AG10803 (cell line): ENCODE measurements at regions not wholly inside any gene's neighbourhood (a gene's known extent, or its start where the extent isn't known, plus 50 kb on each side); places are given as distances from the start of the nearest gene placed in this dataset.

Experiments
- DNase-seq: peaks from one replicate; pipeline ENCODE4 v3.0.0; 2010; ENCODE audit warnings: low read depth
- H3K4me3 ChIP-seq: 2 replicates; pipeline ENCODE4 v1.5.1; 2011; ENCODE audit warnings: mild to moderate bottlenecking, low read length, control low read depth
- TF ChIP-seq, protein P1 (sequence below): conservative IDR thresholded peaks from 2 replicates; pipeline ENCODE4 v1.5.1; 2011; ENCODE audit warnings: mild to moderate bottlenecking, low read length, control low read depth, inconsistent platforms

DNA sequence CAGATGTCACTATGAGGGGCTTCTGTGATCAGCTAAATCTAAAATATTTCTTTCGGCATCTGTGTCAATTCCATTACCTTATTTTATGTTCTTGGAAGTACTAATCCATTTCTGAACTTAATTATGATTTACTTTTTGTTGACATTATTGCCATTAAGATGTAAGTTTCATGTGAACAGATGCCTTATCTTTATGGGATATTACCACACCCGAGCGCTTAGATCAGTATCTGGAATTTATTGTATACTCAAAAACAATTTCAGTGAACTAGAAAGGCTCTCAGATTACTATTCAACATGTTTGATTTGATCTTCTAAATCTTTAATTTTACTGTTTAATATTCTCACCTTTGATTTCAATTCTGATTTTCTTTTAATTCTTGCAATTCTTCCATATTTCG, 567.7 kb upstream of the TLE4 start:
- TF ChIP-seq, protein P1, sequence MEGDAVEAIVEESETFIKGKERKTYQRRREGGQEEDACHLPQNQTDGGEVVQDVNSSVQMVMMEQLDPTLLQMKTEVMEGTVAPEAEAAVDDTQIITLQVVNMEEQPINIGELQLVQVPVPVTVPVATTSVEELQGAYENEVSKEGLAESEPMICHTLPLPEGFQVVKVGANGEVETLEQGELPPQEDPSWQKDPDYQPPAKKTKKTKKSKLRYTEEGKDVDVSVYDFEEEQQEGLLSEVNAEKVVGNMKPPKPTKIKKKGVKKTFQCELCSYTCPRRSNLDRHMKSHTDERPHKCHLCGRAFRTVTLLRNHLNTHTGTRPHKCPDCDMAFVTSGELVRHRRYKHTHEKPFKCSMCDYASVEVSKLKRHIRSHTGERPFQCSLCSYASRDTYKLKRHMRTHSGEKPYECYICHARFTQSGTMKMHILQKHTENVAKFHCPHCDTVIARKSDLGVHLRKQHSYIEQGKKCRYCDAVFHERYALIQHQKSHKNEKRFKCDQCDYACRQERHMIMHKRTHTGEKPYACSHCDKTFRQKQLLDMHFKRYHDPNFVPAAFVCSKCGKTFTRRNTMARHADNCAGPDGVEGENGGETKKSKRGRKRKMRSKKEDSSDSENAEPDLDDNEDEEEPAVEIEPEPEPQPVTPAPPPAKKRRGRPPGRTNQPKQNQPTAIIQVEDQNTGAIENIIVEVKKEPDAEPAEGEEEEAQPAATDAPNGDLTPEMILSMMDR, result no peak
- no peak overlapping the region for H3K4me3 ChIP-seq
- no peak for DNase-seq

DNA sequence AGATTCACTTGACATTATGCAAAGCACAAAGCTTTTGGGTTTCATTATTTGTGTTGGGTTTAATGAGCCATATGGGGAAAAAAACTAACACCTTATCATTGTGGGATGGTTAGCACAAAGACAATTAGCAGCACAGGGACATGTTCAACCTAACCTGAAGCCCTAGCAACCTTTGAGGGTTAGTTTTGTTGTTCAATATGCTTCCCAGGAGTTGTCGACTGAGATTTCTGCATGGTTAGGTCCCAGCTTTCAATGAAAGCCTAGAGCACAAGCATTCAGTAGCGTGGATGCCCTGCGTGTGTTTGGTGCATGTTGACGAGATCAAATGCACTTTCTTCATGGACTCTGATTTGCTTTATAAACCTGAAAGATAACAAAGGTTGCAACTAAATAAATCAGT, 565.2 kb upstream of the TLE4 start:
- no peak overlapping the region for H3K4me3 ChIP-seq
- no peak for DNase-seq
- TF ChIP-seq, protein P1, result no peak

DNA sequence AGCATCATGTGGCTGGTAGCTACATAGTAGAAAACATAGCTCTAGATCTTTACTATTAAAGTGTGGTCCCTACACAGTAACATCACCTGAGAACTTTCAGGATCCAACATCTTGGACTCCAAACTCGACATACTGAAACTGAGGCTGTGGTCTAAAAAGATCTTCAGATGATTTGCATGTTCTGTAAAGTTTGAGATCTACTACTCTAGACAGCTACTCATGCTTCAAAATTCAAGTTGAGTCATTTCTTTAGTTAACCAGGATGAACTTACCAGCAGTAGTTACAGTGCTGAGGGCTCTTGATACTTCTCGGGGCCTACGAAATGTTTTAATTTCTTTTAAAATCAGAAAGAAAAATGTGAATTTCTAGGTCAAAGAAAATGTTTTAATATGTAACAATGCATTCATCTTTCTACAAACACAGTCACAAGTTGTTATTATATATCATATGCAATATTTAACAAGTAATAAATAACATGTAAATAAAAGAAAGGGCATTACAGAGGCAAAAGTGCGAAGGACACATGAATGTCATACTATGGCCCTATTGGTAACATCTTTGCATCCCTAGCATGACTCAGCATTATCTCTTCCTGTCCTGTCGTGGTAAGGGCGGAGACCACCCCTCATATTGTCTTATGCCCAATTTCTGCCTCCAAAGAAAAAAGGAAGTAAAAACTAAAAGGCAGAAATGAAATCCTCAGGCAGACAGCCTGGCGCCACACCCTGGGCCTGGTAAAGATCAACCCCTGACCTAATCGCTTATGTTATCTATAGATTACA, 563.9 kb upstream of the TLE4 start:
- no peak for DNase-seq
- H3K4me3 ChIP-seq, result no peak overlapping the region
- TF ChIP-seq, protein P1, result no peak

DNA sequence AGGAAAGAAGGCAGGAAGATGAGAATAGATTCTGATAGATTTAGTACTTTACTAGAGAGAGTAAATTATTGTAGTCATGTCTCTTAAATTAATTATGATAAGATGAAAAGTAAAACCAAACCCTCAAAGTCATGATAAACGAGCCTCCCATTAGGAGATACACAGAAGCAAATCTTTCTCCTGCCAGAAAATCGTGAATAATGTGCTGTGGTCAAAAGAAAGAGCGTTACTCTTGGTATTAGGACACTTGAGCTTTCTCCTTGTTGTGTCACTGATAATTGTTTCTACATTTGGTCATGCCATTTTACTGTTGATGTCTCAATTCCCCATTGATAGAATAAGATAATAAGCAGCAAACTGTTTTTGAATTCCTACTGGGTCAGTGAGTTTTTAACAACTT, 562.8 kb upstream of the TLE4 start:
- no peak overlapping the region for H3K4me3 ChIP-seq
- TF ChIP-seq, protein P1, result no peak
- no peak for DNase-seq

DNA sequence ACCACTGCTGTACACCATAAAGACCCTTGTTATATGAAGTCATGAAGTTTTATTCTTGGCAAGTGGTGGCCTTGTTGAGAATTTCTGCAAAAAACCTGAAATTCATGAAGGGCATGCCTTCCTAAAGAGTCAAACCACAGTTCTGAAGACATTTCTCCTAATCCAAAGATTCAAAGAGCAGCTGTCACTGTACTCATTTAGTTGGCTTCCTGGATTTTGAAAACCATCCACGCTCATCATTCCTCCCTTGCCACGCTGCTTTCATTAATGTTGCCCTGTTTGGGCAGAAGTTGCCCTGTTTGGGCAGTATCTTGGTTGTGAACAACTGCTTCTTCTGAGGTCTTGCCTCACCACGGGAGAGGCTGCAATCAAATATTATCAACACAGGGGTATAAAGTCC, 560.3 kb upstream of the TLE4 start:
- H3K4me3 ChIP-seq, result no peak overlapping the region
- TF ChIP-seq, protein P1, result no peak
- no peak for DNase-seq

DNA sequence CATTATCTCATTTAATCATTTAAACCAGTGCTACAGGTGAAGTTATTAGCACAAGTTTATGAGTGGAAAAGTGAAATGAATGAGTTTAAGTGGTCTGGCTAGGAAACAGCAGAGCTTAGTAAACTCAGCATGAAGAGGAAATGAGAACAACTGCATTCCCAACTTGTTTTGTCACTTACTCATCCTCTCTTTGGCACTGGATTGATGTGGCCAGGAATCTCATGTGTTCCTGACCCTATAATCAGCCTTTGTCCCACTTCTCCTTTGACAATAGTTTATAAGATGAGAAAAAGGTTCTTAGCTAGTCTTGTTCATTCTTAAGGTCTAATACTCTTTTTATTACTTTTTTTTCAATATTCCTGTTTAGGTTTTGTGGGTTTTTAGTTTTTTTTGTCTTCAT, 559.2 kb upstream of the TLE4 start:
- TF ChIP-seq, protein P1, result no peak
- no peak overlapping the region for H3K4me3 ChIP-seq
- DNase-seq, result peak; percentile 60
